HCT116 (cell line): ENCODE measurements at regions not wholly inside any gene's neighbourhood (a gene's known extent, or its start where the extent isn't known, plus 50 kb on each side); places are given as distances from the start of the nearest gene placed in this dataset.

ENCODE experiments used
- EGR1 ChIP-seq: IDR thresholded peaks from 2 replicates; pipeline ENCODE4 v1.6.1; 2012; ENCODE audit warnings: low read depth
- POLR2AphosphoS5 ChIP-seq: IDR thresholded peaks from 2 replicates; pipeline ENCODE4 v1.6.1; 2011; ENCODE audit warnings: mild to moderate bottlenecking, low read depth, low read length, moderate library complexity

DNA sequence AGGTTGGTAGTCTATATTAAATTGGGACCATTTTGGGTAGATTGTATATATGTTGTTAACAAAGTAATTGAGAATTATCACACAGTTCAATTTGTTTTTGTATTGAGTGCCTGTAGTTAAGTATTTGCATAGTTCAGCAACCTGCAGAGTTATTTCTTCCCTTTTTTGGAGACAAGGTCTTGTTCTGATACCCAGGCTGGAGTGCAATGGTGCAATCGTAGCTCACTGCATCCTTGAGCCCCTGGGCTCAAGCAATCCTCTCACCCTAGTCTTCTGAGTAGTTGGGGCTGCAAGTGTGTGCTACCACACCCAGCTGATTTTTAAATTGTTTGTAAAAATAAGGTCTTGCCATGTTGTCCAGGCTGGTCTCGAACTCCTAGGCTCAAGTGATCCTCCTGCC is 250.5 kb downstream of the UTRN start:
- TF ChIP-seq EGR1, result no peak
- no peak for TF ChIP-seq POLR2AphosphoS5
